HCT116 (cell line): ENCODE measurements at regions not wholly inside any gene's neighbourhood (a gene's known extent, or its start where the extent isn't known, plus 50 kb on each side); places are given as distances from the start of the nearest gene placed in this dataset.

ENCODE experiments used
- ATAC-seq: fragments of 200-7000 bp; cut with Tn5 transposase; 2 replicates; pipeline ENCODE4 v1.9.1; 2020; ENCODE audit warnings: mild to moderate bottlenecking, moderate library complexity
- BruUV-seq: library from RNA; stranded (reverse); fragments of 400-500 nt; replicated peaks from 2 replicates; lab custom pipeline; 2021; lab: Mats Ljungman, UMichigan
- CTCF ChIA-PET: fragments of 300-600 bp; sonication (Branson Sonifier 250); formaldehyde crosslinking; loops from one replicate; lab custom pipeline; 2021; ENCODE audit warnings: antibody characterized with exemption; lab: Charles Lee
- POLR2A ChIA-PET: fragments of 300-600, 350-600 bp; sonication (Branson Sonifier 250); formaldehyde crosslinking; loops from one replicate; lab custom pipeline; 2021; ENCODE audit warnings: antibody characterized with exemption; lab: Charles Lee
- RAD21 ChIA-PET, 2 experiments: fragments of 300-600 bp; sonication (Branson Sonifier 250); formaldehyde crosslinking; loops; one replicate each; lab custom pipeline; 2023; ENCODE audit warnings: low total read pairs in 2 of 2; ENCODE audit not compliant: uncharacterized antibody in 2 of 2, unreplicated experiment in 2 of 2, low non-redundant PET in 1 of 2; lab: Charles Lee
- DNase-seq: peaks from one replicate; pipeline ENCODE4 v3.0.0-alpha.2; 2010; ENCODE audit warnings: low read depth, low spot score
- H2AFZ ChIP-seq: fragments of 200-600 bp; shearing (Covaris generic), sonication (generic); 2 replicates; pipeline ENCODE4 v1.6.1; 2017; ENCODE audit warnings: low read depth, mixed run types, mixed read lengths, antibody characterized with exemption, low read length; ENCODE audit not compliant: poor library complexity, severe bottlenecking
- H3K27ac ChIP-seq: 2 replicates; pipeline ENCODE4 v1.5.1; 2012; ENCODE audit warnings: low read depth, low read length
- H3K27me3 ChIP-seq: fragments of 200-600 bp; sonication (generic); 2 replicates; pipeline ENCODE4 v1.6.1; 2016; ENCODE audit warnings: mixed run types, low read length, mixed read lengths; ENCODE audit not compliant: insufficient read depth
- H3K36me3 ChIP-seq, 2 experiments: fragments of 200-500 bp in 1 of 2; fragments of 200-600 bp in 1 of 2; sonication (Bioruptor generic) in 1 of 2; sonication (generic) in 1 of 2; 2 replicates each; pipeline versions ENCODE4 v1.5.1 to v1.6.1; 2014 to 2016; ENCODE audit warnings: low read length in 2 of 2, inconsistent platforms in 1 of 2, mixed read lengths in 1 of 2, mixed run types in 1 of 2; ENCODE audit not compliant: insufficient read depth in 2 of 2, control insufficient read depth in 1 of 2
- H3K4me1 ChIP-seq, 2 experiments: fragments of 200-600 bp in 1 of 2; sonication (generic) in 1 of 2; 2 replicates each; pipeline versions ENCODE4 v1.5.1 to v1.6.1; 2012 to 2017; ENCODE audit warnings: low read length in 2 of 2, inconsistent platforms in 1 of 2, mild to moderate bottlenecking in 1 of 2, mixed read lengths in 1 of 2, mixed run types in 1 of 2, moderate library complexity in 1 of 2; ENCODE audit not compliant: insufficient read depth in 2 of 2, control insufficient read depth in 1 of 2
- H3K4me2 ChIP-seq: fragments of 200-600 bp; sonication (generic); 2 replicates; pipeline ENCODE4 v1.6.1; 2017; ENCODE audit warnings: mixed run types, low read length, mixed read lengths
- H3K4me3 ChIP-seq, 2 experiments: fragments of 200-600 bp in 1 of 2; sonication (generic) in 1 of 2; replicated peaks in 1 of 2; 2 replicates each; pipeline ENCODE4 v1.5.1; 2011 to 2016; ENCODE audit warnings: low read length in 2 of 2, control low read depth in 1 of 2, low read depth in 1 of 2, mild to moderate bottlenecking in 1 of 2, mixed read lengths in 1 of 2, mixed run types in 1 of 2
- H3K79me2 ChIP-seq: fragments of 200-600 bp; sonication (generic); 2 replicates; pipeline ENCODE4 v1.6.1; 2017; ENCODE audit warnings: mild to moderate bottlenecking, mixed run types, low read length, moderate library complexity, mixed read lengths; ENCODE audit not compliant: insufficient read depth
- H3K9ac ChIP-seq: fragments of 200-600 bp; sonication (generic); 2 replicates; pipeline ENCODE4 v1.6.1; 2016; ENCODE audit warnings: low read length, mixed read lengths
- H3K9me2 ChIP-seq: fragments of 200-600 bp; sonication (generic), shearing (Covaris generic); 2 replicates; pipeline ENCODE4 v1.6.1; 2017; ENCODE audit warnings: mixed run types, mild to moderate bottlenecking, moderate library complexity; ENCODE audit not compliant: insufficient read depth
- H3K9me3 ChIP-seq, 2 experiments: fragments of 200-500 bp in 1 of 2; fragments of 200-600 bp in 1 of 2; sonication (Bioruptor generic) in 1 of 2; sonication (generic) in 1 of 2; 2 replicates each; pipeline ENCODE4 v1.6.1; 2014 to 2017; ENCODE audit warnings: low read length in 2 of 2, mixed read lengths in 2 of 2, inconsistent platforms in 1 of 2, low read depth in 1 of 2, mild to moderate bottlenecking in 1 of 2, mixed run types in 1 of 2, moderate library complexity in 1 of 2; ENCODE audit not compliant: control insufficient read depth in 1 of 2, insufficient read depth in 1 of 2
- H4K20me1 ChIP-seq: fragments of 200-600 bp; sonication (generic), shearing (Covaris generic); 2 replicates; pipeline ENCODE4 v1.6.1; 2017; ENCODE audit warnings: mixed run types, mild to moderate bottlenecking, moderate library complexity; ENCODE audit not compliant: insufficient read depth
- ATF3 ChIP-seq: IDR thresholded peaks from 2 replicates; pipeline ENCODE4 v1.6.1; 2012
- CBX3 ChIP-seq: IDR thresholded peaks from 2 replicates; pipeline ENCODE4 v1.6.1; 2012; ENCODE audit warnings: low read depth
- CEBPB ChIP-seq: IDR thresholded peaks from 2 replicates; pipeline ENCODE4 v1.6.1; 2012; ENCODE audit warnings: low read depth
- EGR1 ChIP-seq: IDR thresholded peaks from 2 replicates; pipeline ENCODE4 v1.6.1; 2012; ENCODE audit warnings: low read depth
- EZH2 ChIP-seq: fragments of 200-600 bp; sonication (generic); IDR thresholded peaks from 2 replicates; pipeline ENCODE4 v1.6.1; 2017; ENCODE audit warnings: antibody characterized with exemption, mixed run types
- EZH2phosphoT487 ChIP-seq: fragments of 200-600 bp; IDR thresholded peaks from 2 replicates; pipeline ENCODE4 v1.6.1; 2018; ENCODE audit warnings: antibody characterized with exemption, borderline replicate concordance
- FOSL1 ChIP-seq: IDR thresholded peaks from 2 replicates; pipeline ENCODE4 v1.6.1; 2012; ENCODE audit warnings: low read depth
- JUND ChIP-seq: IDR thresholded peaks from 2 replicates; pipeline ENCODE4 v1.6.1; 2012
- POLR2AphosphoS5 ChIP-seq: IDR thresholded peaks from 2 replicates; pipeline ENCODE4 v1.6.1; 2011; ENCODE audit warnings: mild to moderate bottlenecking, low read depth, low read length, moderate library complexity
- RAD21 ChIP-seq: IDR thresholded peaks from 2 replicates; pipeline ENCODE4 v1.6.1; 2012; ENCODE audit warnings: low read depth, mild to moderate bottlenecking
- REST ChIP-seq: IDR thresholded peaks from 2 replicates; pipeline ENCODE4 v1.6.1; 2012; ENCODE audit warnings: low read depth
- SIN3A ChIP-seq: IDR thresholded peaks from 2 replicates; pipeline ENCODE4 v1.6.1; 2012; ENCODE audit warnings: low read depth
- SRF ChIP-seq: IDR thresholded peaks from 2 replicates; pipeline ENCODE4 v1.6.1; 2012; ENCODE audit warnings: low read depth
- TCF7L2 ChIP-seq: IDR thresholded peaks from 2 replicates; pipeline ENCODE4 v1.7.0; 2011; ENCODE audit warnings: borderline replicate concordance, inconsistent platforms; ENCODE audit not compliant: insufficient read depth, insufficient read length; ENCODE audit errors: extremely low read depth
- YY1 ChIP-seq: IDR thresholded peaks from 2 replicates; pipeline ENCODE4 v1.6.1; 2011; ENCODE audit warnings: low read length, low read depth, moderate library complexity, mild to moderate bottlenecking; ENCODE audit not compliant: insufficient replicate concordance; ENCODE audit errors: extremely low read depth
- ZBTB33 ChIP-seq: IDR thresholded peaks from 2 replicates; pipeline ENCODE4 v1.6.1; 2011; ENCODE audit warnings: mild to moderate bottlenecking, low read length, moderate library complexity; ENCODE audit not compliant: insufficient replicate concordance; ENCODE audit errors: extremely low read depth
- ZFX ChIP-seq: fragments of 450-650 bp; IDR thresholded peaks from 2 replicates; pipeline ENCODE4 v1.6.1; 2017
- ZNF274 ChIP-seq: fragments of 200-500 bp; sonication (Bioruptor generic); IDR thresholded peaks from 2 replicates; pipeline ENCODE4 v1.6.1; 2014; ENCODE audit warnings: mild to moderate bottlenecking, low read depth, low read length, inconsistent platforms
- intact Hi-C: fragments of 100-400 bp; cut with micrococcal nuclease; formaldehyde crosslinking; loops from 2 replicates; pipeline ENCODE4 v1.10.0; 2022
- TF ChIP-seq, protein P1 (sequence below): IDR thresholded peaks from 2 replicates; pipeline ENCODE4 v1.6.1; 2012
- TF ChIP-seq, protein P2 (sequence below), 3 experiments: fragments of 200-600 bp in 1 of 3; sonication (generic) in 1 of 3; IDR thresholded peaks in 2 of 3; conservative IDR thresholded peaks in 1 of 3; 2 replicates each; pipeline ENCODE4 v1.5.1; 2012 to 2017; ENCODE audit warnings: low read depth in 2 of 3, low read length in 2 of 3, antibody characterized with exemption in 1 of 3, borderline replicate concordance in 1 of 3, control low read depth in 1 of 3, mild to moderate bottlenecking in 1 of 3, mixed read lengths in 1 of 3, mixed run types in 1 of 3, moderate library complexity in 1 of 3; ENCODE audit not compliant: insufficient read depth in 1 of 3

- no peaks in the 10 kb centered on the region for H3K27me3 ChIP-seq
- POLR2A ChIA-PET, result no interaction called here
- intact Hi-C loops, result no loop called here
- no peak overlapping the region for H3K4me3 ChIP-seq
- RAD21 ChIA-PET, result no interaction called here
- no TSS peak for BruUV-seq
- ATAC-seq (no peak), DNase-seq (no peak)
- CTCF ChIA-PET, result interaction anchor here (0.7 kb wide), 1 partner anchor 93 kb away, joined by 3 read pairs; no protein-coding TSS in a partner anchor
- no peaks in the 10 kb centered on the region for H3K9me2 ChIP-seq
- H3K79me2 ChIP-seq, result no peaks in the 10 kb centered on the region
- no peaks in the 10 kb centered on the region for H3K9me3 ChIP-seq
- TF ChIP-seq CEBPB, result no peak
- no peak for TF ChIP-seq SRF
- no peak for TF ChIP-seq JUND
- TF ChIP-seq, protein P1, sequence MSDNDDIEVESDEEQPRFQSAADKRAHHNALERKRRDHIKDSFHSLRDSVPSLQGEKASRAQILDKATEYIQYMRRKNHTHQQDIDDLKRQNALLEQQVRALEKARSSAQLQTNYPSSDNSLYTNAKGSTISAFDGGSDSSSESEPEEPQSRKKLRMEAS, result no peak
- no peak for TF ChIP-seq RAD21
- no peak for TF ChIP-seq ZNF274
- no peak for TF ChIP-seq SIN3A
- no peak for TF ChIP-seq REST
- TF ChIP-seq TCF7L2, result no peak
- TF ChIP-seq EZH2phosphoT487, result no peak
- TF ChIP-seq, protein P2, sequence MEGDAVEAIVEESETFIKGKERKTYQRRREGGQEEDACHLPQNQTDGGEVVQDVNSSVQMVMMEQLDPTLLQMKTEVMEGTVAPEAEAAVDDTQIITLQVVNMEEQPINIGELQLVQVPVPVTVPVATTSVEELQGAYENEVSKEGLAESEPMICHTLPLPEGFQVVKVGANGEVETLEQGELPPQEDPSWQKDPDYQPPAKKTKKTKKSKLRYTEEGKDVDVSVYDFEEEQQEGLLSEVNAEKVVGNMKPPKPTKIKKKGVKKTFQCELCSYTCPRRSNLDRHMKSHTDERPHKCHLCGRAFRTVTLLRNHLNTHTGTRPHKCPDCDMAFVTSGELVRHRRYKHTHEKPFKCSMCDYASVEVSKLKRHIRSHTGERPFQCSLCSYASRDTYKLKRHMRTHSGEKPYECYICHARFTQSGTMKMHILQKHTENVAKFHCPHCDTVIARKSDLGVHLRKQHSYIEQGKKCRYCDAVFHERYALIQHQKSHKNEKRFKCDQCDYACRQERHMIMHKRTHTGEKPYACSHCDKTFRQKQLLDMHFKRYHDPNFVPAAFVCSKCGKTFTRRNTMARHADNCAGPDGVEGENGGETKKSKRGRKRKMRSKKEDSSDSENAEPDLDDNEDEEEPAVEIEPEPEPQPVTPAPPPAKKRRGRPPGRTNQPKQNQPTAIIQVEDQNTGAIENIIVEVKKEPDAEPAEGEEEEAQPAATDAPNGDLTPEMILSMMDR (IDR thresholded peaks at IDR 0.05 in 2 of 3, conservative IDR thresholded peaks at IDR 0.05 in 1 of 3; ENCODE audit: borderline replicate concordance in 1 of 3, insufficient read depth in 1 of 3, low read depth in 2 of 3, low read length in 2 of 3), result no peak
- no peak for TF ChIP-seq FOSL1
- no peak for TF ChIP-seq POLR2AphosphoS5
- TF ChIP-seq ZBTB33, result no peak
- TF ChIP-seq CBX3, result no peak
- TF ChIP-seq ATF3, result no peak
- TF ChIP-seq EZH2, result no peak
- TF ChIP-seq ZFX, result no peak
- no peak for TF ChIP-seq EGR1
- no peak for TF ChIP-seq YY1
- peaks cover 13 to 31% of the 10 kb centered on the region in 2 experiments; a peak in 3 of 4 replicates for H3K4me1 ChIP-seq
- no peaks in the 10 kb centered on the region for H3K36me3 ChIP-seq
- no peaks in the 10 kb centered on the region for H4K20me1 ChIP-seq
- peak overlapping the region; percentile 23; the same call in 1 of the 2 replicates for H3K4me2 ChIP-seq
- H3K27ac ChIP-seq, result no peak overlapping the region
- H2AFZ ChIP-seq, result peak overlapping the region; percentile 70
- no peak overlapping the region for H3K9ac ChIP-seq
Observed at GRCh38 chr21:17461582-17461981, 51.3 kb upstream of the CXADR start.
